Fibroblast of mammary gland (primary cell): ENCODE measurements at regions not wholly inside any gene's neighbourhood (a gene's known extent, or its start where the extent isn't known, plus 50 kb on each side); places are given as distances from the start of the nearest gene placed in this dataset.
"Not testable (repeated sequence)": the region's sequence is repeated elsewhere in the genome, so short reads cannot be mapped to it uniquely, and the experiment has no call there.

Source experiments
- DNase-seq: peaks from one replicate; pipeline ENCODE4 v3.0.0-alpha.2; 2010; ENCODE audit warnings: low read depth
- H3K4me3 ChIP-seq: 2 replicates; pipeline ENCODE4 v1.5.1; 2011; ENCODE audit warnings: low read depth, mild to moderate bottlenecking, low read length, moderate library complexity; ENCODE audit not compliant: control insufficient read depth
- TF ChIP-seq, protein P1 (sequence below): conservative IDR thresholded peaks from 2 replicates; pipeline ENCODE4 v1.5.1; 2011; ENCODE audit warnings: low read depth, low read length, inconsistent platforms; ENCODE audit not compliant: control insufficient read depth, insufficient read depth

DNA sequence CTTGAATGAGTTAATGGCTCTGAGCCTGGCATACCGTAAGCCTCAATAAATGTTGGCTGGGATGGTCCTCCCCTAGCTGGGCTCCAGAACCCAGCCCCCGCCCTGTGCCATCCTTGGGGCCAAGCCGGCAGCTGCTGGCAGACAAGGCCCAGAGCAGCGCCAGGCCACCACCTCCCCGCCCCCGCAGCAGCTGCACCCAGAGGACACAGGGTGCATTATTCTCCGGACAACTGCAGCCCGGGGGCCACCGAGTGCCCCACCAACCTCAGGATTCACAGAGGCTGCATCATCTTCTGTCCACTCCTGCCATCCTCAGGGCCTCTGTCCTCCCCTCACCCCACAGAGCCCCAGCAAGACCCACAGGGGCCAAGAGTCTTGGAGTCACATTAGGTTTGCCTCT, 92.7 kb downstream of the NCOR2 start:
- TF ChIP-seq, protein P1, sequence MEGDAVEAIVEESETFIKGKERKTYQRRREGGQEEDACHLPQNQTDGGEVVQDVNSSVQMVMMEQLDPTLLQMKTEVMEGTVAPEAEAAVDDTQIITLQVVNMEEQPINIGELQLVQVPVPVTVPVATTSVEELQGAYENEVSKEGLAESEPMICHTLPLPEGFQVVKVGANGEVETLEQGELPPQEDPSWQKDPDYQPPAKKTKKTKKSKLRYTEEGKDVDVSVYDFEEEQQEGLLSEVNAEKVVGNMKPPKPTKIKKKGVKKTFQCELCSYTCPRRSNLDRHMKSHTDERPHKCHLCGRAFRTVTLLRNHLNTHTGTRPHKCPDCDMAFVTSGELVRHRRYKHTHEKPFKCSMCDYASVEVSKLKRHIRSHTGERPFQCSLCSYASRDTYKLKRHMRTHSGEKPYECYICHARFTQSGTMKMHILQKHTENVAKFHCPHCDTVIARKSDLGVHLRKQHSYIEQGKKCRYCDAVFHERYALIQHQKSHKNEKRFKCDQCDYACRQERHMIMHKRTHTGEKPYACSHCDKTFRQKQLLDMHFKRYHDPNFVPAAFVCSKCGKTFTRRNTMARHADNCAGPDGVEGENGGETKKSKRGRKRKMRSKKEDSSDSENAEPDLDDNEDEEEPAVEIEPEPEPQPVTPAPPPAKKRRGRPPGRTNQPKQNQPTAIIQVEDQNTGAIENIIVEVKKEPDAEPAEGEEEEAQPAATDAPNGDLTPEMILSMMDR = no peak
- no peak overlapping the region for H3K4me3 ChIP-seq

DNA sequence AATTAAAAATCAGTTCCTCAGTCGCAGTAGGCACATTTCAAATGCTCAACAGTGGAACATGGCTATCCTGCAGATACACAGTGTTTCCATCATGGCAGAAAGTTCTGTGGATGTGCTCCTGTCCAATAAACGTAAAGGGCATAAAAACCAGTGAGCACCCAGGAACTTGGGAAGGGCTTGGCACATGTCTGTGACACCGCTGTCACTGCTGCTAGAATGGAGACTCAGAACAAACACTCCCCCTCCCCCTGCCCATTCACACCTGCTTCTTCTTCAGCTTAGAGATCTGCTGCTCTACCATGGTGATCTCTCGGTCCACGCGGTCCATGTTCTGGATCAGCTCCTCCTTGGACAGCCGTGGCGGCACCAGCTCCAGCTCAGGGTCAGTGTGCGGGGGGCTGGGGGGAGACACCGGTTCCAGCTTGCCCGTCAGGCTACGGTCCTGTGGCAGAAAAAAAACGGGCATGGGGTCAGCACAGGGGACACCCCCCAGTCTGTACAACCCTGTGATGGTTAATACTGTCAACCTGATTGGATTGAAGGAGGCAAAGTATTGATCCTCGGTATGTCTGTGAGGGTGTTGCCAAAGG, 94.6 kb downstream of the NCOR2 start:
- no peak for DNase-seq
- H3K4me3 ChIP-seq = no peak overlapping the region
- TF ChIP-seq, protein P1 = no peak

More for the DNA sequence above, 92.7 kb downstream of the NCOR2 start:
- no peak for DNase-seq

DNA sequence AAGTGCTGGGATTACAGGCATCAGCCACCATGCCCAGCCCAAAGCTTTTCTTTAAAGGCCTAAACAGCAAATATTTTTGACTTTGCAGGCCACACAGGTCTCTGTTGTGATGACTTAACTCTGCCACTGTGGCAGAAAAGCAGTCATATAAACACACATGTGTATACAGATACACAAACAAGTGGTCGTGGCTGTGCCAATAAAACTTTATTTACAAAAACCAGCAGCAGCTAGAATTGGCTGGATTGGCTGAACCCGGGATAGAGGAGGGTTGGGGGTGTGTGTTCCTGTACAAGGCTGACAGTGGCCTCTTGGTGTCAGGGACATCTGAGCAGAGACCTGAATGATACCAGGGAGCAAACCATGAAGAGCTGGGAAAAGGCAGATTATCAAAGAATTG, 95.6 kb downstream of the NCOR2 start:
- no peak for DNase-seq
- H3K4me3 ChIP-seq = no peak overlapping the region
- TF ChIP-seq, protein P1 = no peak

DNA sequence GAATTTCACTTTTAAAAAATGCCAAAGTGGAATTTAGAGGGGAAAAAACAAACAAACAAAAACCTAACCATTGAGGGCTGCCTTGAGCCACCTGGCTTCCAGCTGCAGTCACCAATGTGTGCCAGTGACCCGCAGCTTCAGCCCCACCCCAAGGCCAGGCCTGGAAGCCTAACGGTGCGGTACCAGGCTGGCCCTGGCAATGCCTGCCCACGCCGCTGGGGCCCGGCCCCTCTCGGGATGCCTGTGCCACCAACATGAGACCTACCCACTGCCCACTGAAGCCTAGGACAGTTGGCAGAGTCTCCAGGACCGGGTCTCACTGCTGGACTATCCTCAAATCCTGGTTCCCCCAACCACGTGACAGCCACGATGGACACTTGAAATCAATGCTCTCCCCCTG, 96.6 kb downstream of the NCOR2 start:
- H3K4me3 ChIP-seq = no peak overlapping the region
- DNase-seq = no peak
- TF ChIP-seq, protein P1 = no peak

DNA sequence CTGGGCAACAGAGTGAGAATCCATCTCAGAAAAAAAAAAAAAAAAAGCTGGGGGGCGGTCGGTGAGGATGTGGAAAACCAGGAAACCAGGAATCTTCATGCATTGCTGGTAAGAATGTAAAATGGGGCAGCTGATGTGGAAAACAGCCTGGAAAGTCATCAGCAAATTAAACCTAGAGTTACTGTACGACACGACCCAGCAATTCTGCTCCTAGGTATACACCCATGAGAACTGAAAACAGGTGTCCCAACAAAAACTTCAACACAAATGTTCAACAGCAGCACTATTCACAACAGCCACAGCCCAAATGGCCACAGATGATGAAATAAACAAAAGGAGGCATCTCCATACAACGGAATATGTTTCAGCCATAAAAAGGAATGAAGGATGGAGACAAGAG, 97.3 kb downstream of the NCOR2 start:
- DNase-seq = no peak
- TF ChIP-seq, protein P1 = no peak

DNA sequence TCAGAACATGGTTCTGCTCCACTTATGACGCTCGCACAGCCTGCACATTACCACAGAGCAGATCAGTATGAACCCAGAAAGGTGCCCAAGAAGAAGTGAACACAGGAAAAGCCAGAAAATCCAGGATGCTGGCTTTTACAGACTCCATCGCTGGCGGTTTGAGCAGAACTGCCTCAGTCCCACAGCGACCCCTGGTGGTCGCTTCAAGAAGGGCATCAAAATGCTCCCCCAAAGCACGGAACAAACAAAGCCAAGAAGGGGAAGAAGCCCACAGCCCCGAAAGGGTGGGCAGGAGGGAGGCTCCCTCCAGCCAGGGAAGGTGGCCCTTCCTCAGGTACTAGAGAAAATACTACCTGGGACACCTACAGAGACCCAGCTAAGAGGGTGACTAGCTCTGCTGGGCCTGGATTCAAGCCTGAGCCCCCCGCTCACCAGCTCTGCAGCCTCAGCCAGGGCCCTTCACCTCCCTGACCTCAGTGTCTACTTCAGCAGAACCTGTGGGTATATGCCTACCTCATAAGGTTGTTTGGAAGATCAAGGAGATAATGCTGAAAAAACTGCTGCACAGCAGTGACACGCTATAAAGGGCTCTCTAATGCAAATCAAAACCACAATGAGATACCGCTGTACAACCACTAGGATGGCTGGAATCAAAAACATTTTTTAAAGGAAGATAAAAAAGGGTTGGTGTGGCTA, 98.1 kb downstream of the NCOR2 start:
- TF ChIP-seq, protein P1 = peak; percentile 68
- peak; percentile 23 for DNase-seq
- H3K4me3 ChIP-seq = no peak overlapping the region

More for the DNA sequence above, 97.3 kb downstream of the NCOR2 start:
- H3K4me3 ChIP-seq = no peak overlapping the region

DNA sequence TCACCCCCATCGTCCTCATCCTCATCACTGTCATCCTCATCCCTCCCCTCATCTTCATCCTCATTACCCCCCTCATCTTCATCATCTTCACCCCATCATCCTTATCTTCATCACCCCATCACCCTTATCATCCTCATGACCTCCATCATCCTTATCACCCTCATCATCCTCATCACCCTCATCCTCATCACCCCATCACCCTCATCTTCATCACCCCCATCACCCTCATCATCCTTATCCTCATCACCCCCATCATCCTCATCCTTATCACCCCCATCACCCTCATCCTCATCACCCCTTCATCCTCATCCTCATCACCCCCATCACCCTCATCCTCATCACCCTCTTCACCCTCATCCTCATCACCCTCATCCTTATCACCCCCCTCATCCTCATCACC, 99.9 kb downstream of the NCOR2 start:
- DNase-seq, H3K4me3 ChIP-seq: not testable (repeated sequence)
